ES-I3 (cell line): ENCODE measurements at regions not wholly inside any gene's neighbourhood (a gene's known extent, or its start where the extent isn't known, plus 50 kb on each side); places are given as distances from the start of the nearest gene placed in this dataset.

ENCODE experiments used
- H3K36me3 ChIP-seq: 2 replicates; pipeline ENCODE4 v1.6.1; 2013; ENCODE audit warnings: mild to moderate bottlenecking, low read length, control low read depth, moderate library complexity; ENCODE audit not compliant: insufficient read depth
- H3K4me1 ChIP-seq: 2 replicates; pipeline ENCODE4 v1.6.1; 2013; ENCODE audit warnings: mild to moderate bottlenecking, control low read depth, low read length; ENCODE audit not compliant: insufficient read depth
- H3K9ac ChIP-seq: 2 replicates; pipeline ENCODE4 v1.6.1; 2013; ENCODE audit warnings: low read depth, mild to moderate bottlenecking, low read length, moderate library complexity
- H3K9me3 ChIP-seq: 2 replicates; pipeline ENCODE4 v1.6.1; 2013; ENCODE audit warnings: mild to moderate bottlenecking, low read length, moderate library complexity; ENCODE audit not compliant: control insufficient read depth, insufficient read depth

DNA sequence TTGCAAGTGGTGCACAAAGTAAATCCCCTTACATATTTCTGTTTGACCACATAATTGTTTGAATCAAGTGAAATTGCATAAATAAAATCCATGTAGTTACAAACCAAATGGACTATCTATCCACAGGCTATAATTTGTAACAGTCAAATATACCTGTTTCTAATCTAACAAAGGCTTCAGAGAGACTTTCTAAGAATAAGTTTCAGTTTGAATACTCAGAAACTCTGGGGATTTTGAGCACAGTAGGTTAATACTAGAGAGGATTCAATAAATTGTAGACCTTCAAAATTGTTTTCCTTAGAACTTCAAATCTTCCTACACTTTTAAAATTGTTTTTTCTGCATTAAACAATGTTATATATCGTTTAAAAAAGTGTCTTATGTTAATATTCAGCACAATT lies 1250.1 kb downstream of the NLGN4X start:
- Histone ChIP-seq H3K9ac (no peak overlapping the region), H3K36me3 (no peaks in the 10 kb centered on the region), H3K9me3 (no peaks in the 10 kb centered on the region), H3K4me1 (no peaks in the 10 kb centered on the region)

DNA sequence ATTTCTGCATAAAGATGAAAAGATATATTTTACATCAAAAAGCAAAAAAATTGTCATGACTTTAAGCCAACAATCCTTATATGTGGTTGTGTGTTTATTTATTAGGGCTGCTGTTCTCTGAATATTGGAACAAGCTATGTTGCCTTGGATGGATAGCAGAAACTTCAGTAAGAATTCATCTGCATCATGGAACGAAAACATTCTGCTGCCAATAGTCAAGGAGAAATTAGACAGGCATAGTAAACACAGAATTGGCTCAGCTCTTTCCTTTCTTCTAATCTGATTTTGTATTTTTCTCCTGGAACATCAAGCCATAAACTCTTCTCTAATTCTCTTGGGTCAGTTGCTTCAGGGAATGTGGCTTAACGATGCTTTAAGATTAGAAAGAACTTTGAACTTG lies 1257.0 kb downstream of the NLGN4X start:
- Histone ChIP-seq H3K9me3 (no peaks in the 10 kb centered on the region), H3K9ac (no peak overlapping the region), H3K4me1 (no peaks in the 10 kb centered on the region)

GRCh38 chrX:4964112-4964511 lies 1250.7 kb upstream of the PRKX start:
- H3K36me3 ChIP-seq: no peaks in the 10 kb centered on the region
- H3K9ac ChIP-seq: no peak overlapping the region
- H3K9me3 ChIP-seq: no peaks in the 10 kb centered on the region
- no peaks in the 10 kb centered on the region for H3K4me1 ChIP-seq

More for the DNA sequence above, 1257.0 kb downstream of the NLGN4X start:
- no peaks in the 10 kb centered on the region for H3K36me3 ChIP-seq

DNA sequence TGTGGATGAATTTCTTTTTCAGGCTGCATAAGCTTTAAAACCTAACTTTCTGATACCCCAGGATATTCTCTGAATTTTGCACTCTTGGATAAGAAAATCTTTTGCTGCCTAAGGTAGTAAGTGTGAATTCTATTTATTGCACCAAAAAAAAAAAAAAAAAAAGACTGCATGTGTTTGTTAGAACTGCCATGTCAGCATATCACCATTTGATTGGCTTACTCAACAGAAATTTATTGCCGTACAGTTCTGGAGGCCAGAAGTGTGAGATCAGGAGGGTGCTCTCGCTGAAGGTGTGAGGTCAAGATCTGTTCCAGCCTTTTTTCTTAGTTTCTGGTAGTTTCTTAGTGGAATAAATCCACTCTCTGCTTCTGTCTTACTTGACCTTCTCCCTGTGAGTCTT lies 1250.0 kb upstream of the PRKX start:
- no peaks in the 10 kb centered on the region for H3K9me3 ChIP-seq
- H3K4me1 ChIP-seq: no peaks in the 10 kb centered on the region

DNA sequence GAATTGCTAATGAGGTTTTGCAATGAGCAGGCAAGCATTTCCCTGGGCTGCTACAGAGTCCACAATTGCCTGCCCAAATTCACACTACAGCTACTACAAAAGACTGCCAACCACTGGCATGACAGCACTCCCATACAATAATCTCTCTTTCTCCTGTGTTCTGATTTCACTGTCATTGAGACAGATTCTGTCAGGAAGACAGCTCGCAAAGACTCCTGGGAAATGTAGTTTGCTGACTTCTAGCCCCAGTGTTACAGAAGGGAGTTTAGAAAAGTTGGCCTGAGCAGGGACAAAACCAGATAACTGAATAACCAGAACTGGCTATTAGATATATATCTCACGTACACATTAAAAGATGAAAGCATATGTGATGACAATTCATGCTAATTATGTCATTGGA lies 1231.3 kb upstream of the PRKX start:
- Histone ChIP-seq H3K9me3 (no peaks in the 10 kb centered on the region), H3K4me1 (no peaks in the 10 kb centered on the region), H3K36me3 (no peaks in the 10 kb centered on the region), H3K9ac (no peak overlapping the region)

More for the DNA sequence above, 1250.0 kb upstream of the PRKX start:
- H3K9ac ChIP-seq: no peak overlapping the region
- no peaks in the 10 kb centered on the region for H3K36me3 ChIP-seq

- Histone ChIP-seq H3K9me3 (no peaks in the 10 kb centered on the region), H3K4me1 (no peaks in the 10 kb centered on the region), H3K9ac (no peak overlapping the region), H3K36me3 (no peaks in the 10 kb centered on the region)
Measured at GRCh38 chrX:4936315-4936714, 1222.9 kb upstream of the PRKX start.

- no peaks in the 10 kb centered on the region for H3K4me1 ChIP-seq
- no peaks in the 10 kb centered on the region for H3K36me3 ChIP-seq
- no peaks in the 10 kb centered on the region for H3K9me3 ChIP-seq
- H3K9ac ChIP-seq: no peak overlapping the region
Measured at GRCh38 chrX:4935846-4936245, 1222.4 kb upstream of the PRKX start.

DNA sequence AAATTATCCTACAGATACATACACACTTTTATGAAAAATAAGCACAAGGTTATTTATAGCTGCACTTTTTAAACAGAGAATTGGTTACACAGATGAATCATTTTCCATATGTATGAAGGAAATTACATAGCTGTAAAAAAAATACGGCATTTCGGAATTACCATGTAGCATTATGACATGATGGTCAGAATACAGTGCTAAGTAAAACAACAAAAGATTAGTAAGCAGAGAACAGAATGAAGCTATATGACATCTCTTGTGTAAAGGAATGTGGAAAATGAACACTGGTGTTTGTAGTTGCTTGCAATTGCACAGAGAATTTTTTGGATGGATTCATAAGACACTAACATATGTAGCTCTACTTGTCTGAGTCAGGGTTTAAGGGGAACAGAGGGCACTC lies 1222.0 kb upstream of the PRKX start:
- Histone ChIP-seq H3K36me3 (no peaks in the 10 kb centered on the region), H3K4me1 (no peaks in the 10 kb centered on the region), H3K9ac (no peak overlapping the region), H3K9me3 (no peaks in the 10 kb centered on the region)

DNA sequence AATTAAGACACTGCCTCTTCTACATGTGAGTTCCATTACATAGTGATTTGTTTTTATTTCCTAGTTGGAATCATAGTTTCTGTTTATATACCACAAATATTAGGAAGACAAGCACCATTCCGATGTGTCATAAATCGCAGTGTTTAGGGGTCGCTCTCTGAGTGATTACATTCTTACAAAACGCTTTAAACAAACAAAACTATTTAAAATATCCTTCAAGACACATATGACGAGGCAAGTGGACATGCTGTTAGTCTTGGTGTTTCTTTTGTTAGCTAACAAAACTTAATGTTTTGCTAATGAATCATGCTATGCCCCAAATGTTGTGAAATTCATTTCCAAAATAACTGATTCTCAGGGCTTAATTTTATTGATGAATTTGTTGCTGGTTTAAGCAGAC lies 1219.3 kb upstream of the PRKX start:
- Histone ChIP-seq H3K9ac (no peak overlapping the region), H3K9me3 (no peaks in the 10 kb centered on the region), H3K36me3 (no peaks in the 10 kb centered on the region), H3K4me1 (no peaks in the 10 kb centered on the region)

DNA sequence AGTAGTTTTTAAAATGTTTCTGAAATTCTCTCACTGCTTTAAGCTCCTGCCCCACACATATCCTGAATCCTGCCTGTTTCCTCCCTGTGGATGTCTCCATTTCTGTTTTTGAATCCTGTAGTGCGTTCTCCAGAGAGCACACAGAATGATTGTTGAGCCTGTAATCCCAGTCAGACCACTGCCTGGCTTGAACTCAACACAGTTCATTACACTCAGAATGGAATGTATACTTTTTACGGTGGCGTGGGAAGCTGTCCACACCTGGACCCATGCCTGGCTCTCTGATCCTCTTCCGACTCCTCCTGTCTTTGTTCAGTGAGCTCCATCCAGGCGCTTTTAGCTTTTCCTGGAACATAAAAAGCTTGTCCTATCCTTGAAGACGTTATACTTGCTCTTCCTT lies 1217.0 kb upstream of the PRKX start:
- H3K9me3 ChIP-seq: no peaks in the 10 kb centered on the region
- no peak overlapping the region for H3K9ac ChIP-seq
- H3K36me3 ChIP-seq: no peaks in the 10 kb centered on the region
- H3K4me1 ChIP-seq: no peaks in the 10 kb centered on the region

DNA sequence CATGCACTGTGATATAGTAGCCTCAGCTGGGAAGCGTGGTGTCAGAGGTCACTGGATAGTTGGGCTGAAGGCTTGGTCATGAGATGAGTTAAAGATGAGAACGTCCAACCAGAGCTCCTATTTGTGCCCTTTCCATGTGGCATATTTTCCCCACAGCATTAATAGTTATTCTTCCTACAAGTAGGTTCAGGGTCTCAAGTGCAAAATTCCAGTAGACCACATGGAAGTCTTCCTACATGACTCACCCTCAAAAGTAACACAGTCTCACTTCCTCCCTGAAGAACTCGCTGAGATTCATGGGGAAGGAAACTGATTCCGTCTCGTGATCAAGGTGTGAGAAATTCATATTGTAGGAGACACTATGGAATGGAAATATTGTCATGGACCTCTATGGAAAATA lies 1212.5 kb upstream of the PRKX start:
- Histone ChIP-seq H3K9me3 (peaks cover 3% of the 10 kb centered on the region; the same call in 1 of the 2 replicates), H3K36me3 (no peaks in the 10 kb centered on the region), H3K9ac (no peak overlapping the region), H3K4me1 (no peaks in the 10 kb centered on the region)

- Histone ChIP-seq H3K4me1 (no peaks in the 10 kb centered on the region), H3K9ac (no peak overlapping the region), H3K36me3 (peaks cover 4% of the 10 kb centered on the region; the same call in 1 of the 2 replicates), H3K9me3 (no peaks in the 10 kb centered on the region)
Measured at GRCh38 chrX:4909348-4909747, 1195.9 kb upstream of the PRKX start.

DNA sequence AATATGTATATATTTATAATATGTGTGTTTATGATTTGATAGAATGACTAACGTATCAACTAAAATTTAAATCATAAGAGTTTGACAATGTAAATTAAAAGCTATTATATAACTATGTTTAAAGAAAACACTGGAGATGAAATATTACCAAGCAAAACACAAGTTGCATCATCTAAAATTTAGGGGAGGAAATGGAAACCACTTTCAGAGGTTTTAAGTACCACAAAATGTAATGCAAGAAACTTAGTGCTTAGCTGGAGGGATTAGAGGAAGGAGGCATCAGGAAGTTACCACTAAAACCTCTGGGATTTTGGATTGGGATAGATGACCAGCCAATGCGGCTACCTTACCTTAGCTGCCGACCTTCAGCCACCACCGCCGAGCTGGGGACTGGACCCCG lies 1192.1 kb upstream of the PRKX start:
- H3K9ac ChIP-seq: no peak overlapping the region

GRCh38 chrX:4881277-4881676 lies 1167.8 kb upstream of the PRKX start:
- H3K9me3 ChIP-seq: no peaks in the 10 kb centered on the region
- H3K36me3 ChIP-seq: no peaks in the 10 kb centered on the region
- no peaks in the 10 kb centered on the region for H3K4me1 ChIP-seq
- H3K9ac ChIP-seq: no peak overlapping the region

More for the DNA sequence above, 1192.1 kb upstream of the PRKX start:
- Histone ChIP-seq H3K4me1 (no peaks in the 10 kb centered on the region), H3K36me3 (peaks cover 1% of the 10 kb centered on the region; the same call in 1 of the 2 replicates), H3K9me3 (no peaks in the 10 kb centered on the region)

DNA sequence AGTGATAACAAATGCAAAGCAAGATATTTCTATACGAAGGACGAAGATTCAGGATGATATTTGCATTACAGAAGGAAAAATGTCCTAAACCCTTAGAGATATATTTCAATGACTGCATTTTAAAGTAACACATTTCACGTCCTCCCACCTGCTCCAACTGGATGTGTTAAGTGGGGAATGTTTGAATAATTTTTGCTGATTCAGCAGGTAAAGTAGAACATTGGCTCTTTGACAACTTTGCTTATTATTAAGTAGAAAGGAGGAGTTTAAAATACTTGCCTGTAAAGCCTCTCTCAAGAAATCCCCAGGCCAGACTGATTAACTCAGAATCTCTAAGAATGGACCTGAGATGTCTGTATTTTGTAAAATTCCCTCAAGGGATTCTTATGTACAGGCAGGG lies 1165.2 kb upstream of the PRKX start:
- H3K9ac ChIP-seq: no peak overlapping the region
- no peaks in the 10 kb centered on the region for H3K9me3 ChIP-seq
- no peaks in the 10 kb centered on the region for H3K36me3 ChIP-seq
- no peaks in the 10 kb centered on the region for H3K4me1 ChIP-seq

GRCh38 chrX:4876268-4876667 lies 1162.8 kb upstream of the PRKX start:
- Histone ChIP-seq H3K36me3 (no peaks in the 10 kb centered on the region), H3K9ac (no peak overlapping the region), H3K4me1 (no peaks in the 10 kb centered on the region), H3K9me3 (no peaks in the 10 kb centered on the region)
